ENCODE measurements at regions not wholly inside any gene's neighbourhood (a gene's known extent, or its start where the extent isn't known, plus 50 kb on each side); places are given as distances from the start of the nearest gene placed in this dataset.
A peak's percentile ranks its signal among the peaks of the same experiment; 100 is the strongest.

DNA sequence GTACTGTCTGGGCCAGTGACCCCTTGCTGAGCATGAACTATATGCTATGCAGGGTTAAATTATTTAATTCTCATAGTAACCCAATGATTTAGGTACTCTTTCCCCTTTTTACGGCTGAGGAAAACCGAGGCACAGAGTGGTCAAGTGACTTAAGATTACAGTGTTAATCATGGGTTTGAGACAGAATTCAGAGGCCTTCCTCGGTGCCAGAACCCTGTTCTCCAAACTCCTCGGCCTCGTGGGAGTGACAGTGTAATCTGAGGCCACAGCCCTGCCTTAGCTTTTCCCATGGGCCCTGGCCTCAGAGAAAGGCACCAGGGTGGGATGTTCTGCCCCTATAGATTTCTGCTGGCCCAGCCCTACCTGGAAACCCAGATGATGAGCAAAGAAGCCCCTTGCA, 86.4 kb upstream of the ZNF648 start:
- CTCF ChIA-PET, result interaction anchor here (1.4 kb wide), 1 partner anchor 249 kb away, joined by 7 read pairs; no protein-coding TSS in a partner anchor
- H3K27me3 Mint-ChIP-seq, result no peaks in the 10 kb centered on the region
- H3K36me3 Mint-ChIP-seq, result no peaks in the 10 kb centered on the region
- no peak overlapping the region for H3K4me3 Mint-ChIP-seq
- DNase-seq, result no peak
- no peaks in the 10 kb centered on the region for H3K9me3 Mint-ChIP-seq
- peaks cover 60% of the 10 kb centered on the region for H3K4me1 Mint-ChIP-seq
- H3K27ac Mint-ChIP-seq, result no peak overlapping the region

- DNase-seq, result no peak
- Mint-ChIP-seq H3K27me3 (peaks cover 5% of the 10 kb centered on the region), H3K9me3 (no peaks in the 10 kb centered on the region), H3K27ac (no peak overlapping the region), H3K4me3 (no peak overlapping the region), H3K36me3 (no peaks in the 10 kb centered on the region), H3K4me1 (peaks cover 56% of the 10 kb centered on the region)
- CTCF ChIA-PET, result interaction anchor here (1.0 to 1.4 kb wide), 2 partner anchors 66 to 249 kb away, joined by 3 to 7 read pairs; no protein-coding TSS in a partner anchor
Measured at GRCh38 chr1:182147136-182147820, 85.8 kb upstream of the ZNF648 start.

DNA sequence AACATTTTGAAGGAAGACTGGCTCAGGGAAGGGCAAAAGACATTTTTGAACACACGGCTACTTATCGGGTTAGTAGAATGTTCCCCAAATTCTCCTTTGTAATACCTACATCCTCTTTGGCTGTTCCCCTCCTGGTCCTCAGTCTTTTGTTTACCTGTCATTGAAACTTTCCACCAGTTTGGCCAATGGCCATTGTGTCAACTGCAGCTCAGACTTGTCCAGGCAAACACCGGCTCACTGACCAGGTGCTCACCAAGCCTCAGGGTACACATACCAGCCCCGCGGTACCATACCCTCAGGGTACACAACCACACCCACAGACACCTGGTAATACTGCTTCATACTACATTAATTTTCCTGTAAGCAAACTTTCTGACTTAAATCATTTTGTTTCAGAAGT, 84.8 kb upstream of the ZNF648 start:
- H3K36me3 Mint-ChIP-seq, result no peaks in the 10 kb centered on the region
- peaks cover 55% of the 10 kb centered on the region for H3K4me1 Mint-ChIP-seq
- DNase-seq, result no peak
- CTCF ChIA-PET, result interaction anchor here (1.0 to 7.8 kb wide), 8 partner anchors 10 to 455 kb away, joined by 4 to 251 read pairs (median 14); partner anchors contain the start of genes GLUL and TEDDM1
- no peak overlapping the region for H3K4me3 Mint-ChIP-seq
- no peak overlapping the region for H3K27ac Mint-ChIP-seq
- H3K9me3 Mint-ChIP-seq, result no peaks in the 10 kb centered on the region
- H3K27me3 Mint-ChIP-seq, result peaks cover 6% of the 10 kb centered on the region

DNA sequence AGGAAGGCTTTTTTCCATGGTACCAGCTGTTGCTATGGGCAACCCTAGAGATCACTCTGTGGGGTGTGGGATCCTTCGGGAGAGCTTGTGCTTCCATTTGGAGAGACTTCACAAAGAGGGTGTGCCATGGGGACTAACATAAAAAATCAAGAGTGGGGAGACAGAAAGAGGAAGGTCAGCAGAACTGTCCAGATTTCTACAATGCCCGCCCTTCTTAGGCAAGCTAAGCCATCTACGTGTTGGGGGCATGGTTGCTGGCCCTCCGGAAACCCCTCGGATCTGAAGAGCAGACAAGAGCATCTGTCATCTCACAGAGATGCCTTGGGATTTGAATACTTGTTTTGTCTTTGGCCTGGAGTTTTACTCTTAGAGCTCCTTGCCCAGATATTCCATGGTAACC, 83.9 kb upstream of the ZNF648 start:
- Mint-ChIP-seq H3K4me3 (no peak overlapping the region), H3K27me3 (peaks cover 12% of the 10 kb centered on the region), H3K27ac (no peak overlapping the region), H3K36me3 (no peaks in the 10 kb centered on the region), H3K4me1 (peaks cover 55% of the 10 kb centered on the region), H3K9me3 (no peaks in the 10 kb centered on the region)
- no peak for DNase-seq
- CTCF ChIA-PET, result interaction anchor here (0.6 to 7.8 kb wide), 10 partner anchors 9 to 456 kb away, joined by 3 to 251 read pairs (median 6); partner anchors contain the start of genes GLUL and TEDDM1

- Mint-ChIP-seq H3K9me3 (no peaks in the 10 kb centered on the region), H3K4me1 (peaks cover 50% of the 10 kb centered on the region), H3K36me3 (no peaks in the 10 kb centered on the region), H3K27ac (no peak overlapping the region), H3K27me3 (peaks cover 18% of the 10 kb centered on the region), H3K4me3 (no peak overlapping the region)
- DNase-seq, result no peak
- CTCF ChIA-PET, result interaction anchor here (0.6 to 7.8 kb wide), 16 partner anchors 12 to 638 kb away, joined by 3 to 251 read pairs (median 4); partner anchors contain the start of genes GLUL and TEDDM1
Measured at GRCh38 chr1:182144646-182145030, 83.1 kb upstream of the ZNF648 start.

DNA sequence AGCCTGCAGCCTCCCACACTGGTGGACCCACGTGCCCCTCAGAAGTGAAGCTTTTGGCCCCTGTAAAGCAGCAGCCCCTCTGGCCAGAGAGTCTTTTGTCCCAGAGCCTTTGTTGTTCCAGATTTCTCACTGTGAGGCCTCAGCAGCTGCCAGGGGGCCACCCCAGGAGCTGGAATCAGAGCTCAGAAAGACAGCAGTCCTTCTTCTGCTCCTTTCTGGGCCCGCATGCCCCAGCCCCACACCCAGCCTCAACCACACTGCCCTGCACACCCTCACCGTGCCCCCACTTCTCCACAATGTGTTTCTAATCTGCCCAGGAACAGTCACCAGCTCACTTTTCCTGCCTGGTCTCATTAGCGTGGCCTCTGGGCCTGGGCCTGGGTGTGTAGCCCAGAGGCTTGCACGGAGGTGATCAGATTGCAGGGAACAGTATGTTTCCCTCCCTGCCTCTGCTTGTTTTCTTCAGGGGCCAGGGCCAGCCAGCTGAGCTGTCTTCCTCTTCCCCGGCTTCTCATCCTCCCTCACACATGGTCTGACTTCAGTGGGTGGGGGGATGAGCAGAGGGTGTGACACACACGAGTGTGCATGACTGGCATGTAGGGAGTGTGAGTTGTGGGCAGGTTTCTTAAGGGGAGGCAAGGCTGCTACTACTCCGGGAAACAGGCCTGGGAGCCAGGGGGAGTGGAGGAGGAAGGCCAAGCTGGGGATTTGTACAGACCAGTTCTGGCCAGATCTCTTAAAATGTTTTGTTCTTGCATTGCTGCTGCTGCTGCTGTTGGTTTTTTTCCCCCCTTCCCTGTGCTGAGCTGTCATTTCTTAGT, 82.5 kb upstream of the ZNF648 start:
- peaks cover 18% of the 10 kb centered on the region for H3K27me3 Mint-ChIP-seq
- H3K27ac Mint-ChIP-seq, result no peak overlapping the region
- DNase-seq, result no peak
- H3K36me3 Mint-ChIP-seq, result no peaks in the 10 kb centered on the region
- CTCF ChIA-PET, result interaction anchor here (0.6 to 7.8 kb wide), 49 partner anchors 8 to 642 kb away, joined by 3 to 251 read pairs (median 4); partner anchors contain the start of genes GLUL and TEDDM1
- no peak overlapping the region for H3K4me3 Mint-ChIP-seq
- H3K9me3 Mint-ChIP-seq, result no peaks in the 10 kb centered on the region
- peaks cover 44% of the 10 kb centered on the region for H3K4me1 Mint-ChIP-seq

DNA sequence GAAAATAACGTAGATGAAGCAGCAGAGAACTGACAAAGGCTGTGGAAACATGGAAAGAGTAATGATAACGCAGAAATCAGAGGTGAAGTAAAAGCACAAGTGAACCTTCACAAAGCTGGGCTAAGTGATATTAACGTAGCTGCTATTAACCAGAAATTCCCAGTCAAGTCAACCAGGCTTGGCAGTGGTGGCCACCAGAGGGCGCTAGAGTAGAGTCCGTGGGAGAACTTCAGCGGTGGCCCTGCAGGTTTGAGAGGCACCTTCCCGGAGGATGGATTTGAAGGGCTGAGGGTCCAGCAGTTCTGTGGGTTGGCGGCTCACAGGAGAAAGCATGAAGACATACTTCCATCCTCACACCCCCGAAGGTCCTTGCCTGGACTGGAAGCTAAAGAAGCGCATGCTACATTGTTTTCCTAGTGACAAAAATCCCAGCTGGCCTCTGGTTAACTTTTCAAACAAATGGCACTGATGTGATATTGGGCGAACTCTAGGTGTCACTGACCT, 81.7 kb upstream of the ZNF648 start:
- no peaks in the 10 kb centered on the region for H3K9me3 Mint-ChIP-seq
- CTCF ChIA-PET, result interaction anchor here (0.6 to 7.8 kb wide), 56 partner anchors 8 to 643 kb away, joined by 3 to 251 read pairs (median 4); partner anchors contain the start of genes GLUL and TEDDM1
- H3K4me3 Mint-ChIP-seq, result no peak overlapping the region
- H3K36me3 Mint-ChIP-seq, result no peaks in the 10 kb centered on the region
- peak; percentile 91 for DNase-seq
- peaks cover 18% of the 10 kb centered on the region for H3K27me3 Mint-ChIP-seq
- peaks cover 36% of the 10 kb centered on the region for H3K4me1 Mint-ChIP-seq
- H3K27ac Mint-ChIP-seq, result peak overlapping the region; percentile 9

- Mint-ChIP-seq H3K4me1 (peaks cover 36% of the 10 kb centered on the region), H3K27ac (no peak overlapping the region), H3K36me3 (no peaks in the 10 kb centered on the region), H3K27me3 (peaks cover 18% of the 10 kb centered on the region), H3K9me3 (no peaks in the 10 kb centered on the region), H3K4me3 (no peak overlapping the region)
- no peak for DNase-seq
- CTCF ChIA-PET, result interaction anchor here (0.6 to 7.8 kb wide), 39 partner anchors 9 to 643 kb away, joined by 3 to 251 read pairs (median 5); partner anchors contain the start of genes GLUL and TEDDM1
Measured at GRCh38 chr1:182142621-182143020, 81.1 kb upstream of the ZNF648 start.

DNA sequence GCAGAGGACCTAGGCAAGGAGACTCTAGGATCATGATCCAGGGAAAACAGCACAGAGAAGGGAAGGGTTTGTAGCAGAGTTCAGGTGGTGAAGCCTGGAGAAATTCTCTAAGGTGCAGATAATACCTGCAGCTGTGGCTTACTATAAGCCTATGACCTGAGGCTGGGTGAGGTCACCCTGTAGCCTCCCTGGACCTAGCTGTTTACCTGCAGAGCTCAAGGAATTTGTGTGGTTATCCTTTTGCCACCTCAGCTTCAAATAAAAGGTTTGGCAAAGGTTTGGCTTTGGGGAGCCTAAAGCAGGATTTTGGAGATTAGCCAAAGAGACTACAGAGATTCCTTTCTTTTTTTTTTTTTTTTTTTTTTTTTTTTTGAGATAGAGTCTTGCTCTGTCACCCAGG, 79.5 kb upstream of the ZNF648 start:
- Mint-ChIP-seq H3K9me3 (no peaks in the 10 kb centered on the region), H3K4me1 (peaks cover 41% of the 10 kb centered on the region)
- CTCF ChIA-PET, result interaction anchor here (0.7 to 7.8 kb wide), 5 partner anchors 29 to 256 kb away, joined by 3 to 251 read pairs (median 3); partner anchors contain the start of genes GLUL and TEDDM1

DNA sequence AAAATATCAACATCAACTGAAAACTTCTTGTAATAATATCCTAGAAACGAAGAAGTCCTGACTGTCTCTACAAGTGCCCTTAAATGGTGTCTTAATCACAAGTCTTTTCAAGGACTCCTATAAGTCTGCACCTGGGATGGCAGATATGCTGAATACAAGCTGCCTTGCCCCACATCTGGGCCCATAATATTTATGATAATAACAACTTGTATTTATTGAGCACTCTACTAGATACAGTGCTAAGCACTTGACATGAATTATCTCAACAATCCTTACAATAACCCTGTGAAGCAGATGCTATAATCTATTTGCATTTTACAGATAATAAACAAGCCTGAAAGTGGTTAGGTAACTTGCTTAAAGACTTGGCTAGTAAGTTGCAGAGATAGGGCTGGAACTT, 78.0 kb upstream of the ZNF648 start:
- H3K4me3 Mint-ChIP-seq, result no peak overlapping the region
- peaks cover 33% of the 10 kb centered on the region for H3K4me1 Mint-ChIP-seq
- DNase-seq, result no peak
- peaks cover 18% of the 10 kb centered on the region for H3K27me3 Mint-ChIP-seq
- no peak overlapping the region for H3K27ac Mint-ChIP-seq
- H3K9me3 Mint-ChIP-seq, result peaks cover 10% of the 10 kb centered on the region
- CTCF ChIA-PET, result interaction anchor here (7.2 to 7.8 kb wide), 2 partner anchors 53 to 257 kb away, joined by 110 to 251 read pairs; partner anchors contain the start of genes GLUL and TEDDM1
- H3K36me3 Mint-ChIP-seq, result no peaks in the 10 kb centered on the region

More for the DNA sequence above, 79.5 kb upstream of the ZNF648 start:
- no peak overlapping the region for H3K27ac Mint-ChIP-seq
- no peak for DNase-seq
- H3K36me3 Mint-ChIP-seq, result no peaks in the 10 kb centered on the region
- no peak overlapping the region for H3K4me3 Mint-ChIP-seq
- peaks cover 18% of the 10 kb centered on the region for H3K27me3 Mint-ChIP-seq

DNA sequence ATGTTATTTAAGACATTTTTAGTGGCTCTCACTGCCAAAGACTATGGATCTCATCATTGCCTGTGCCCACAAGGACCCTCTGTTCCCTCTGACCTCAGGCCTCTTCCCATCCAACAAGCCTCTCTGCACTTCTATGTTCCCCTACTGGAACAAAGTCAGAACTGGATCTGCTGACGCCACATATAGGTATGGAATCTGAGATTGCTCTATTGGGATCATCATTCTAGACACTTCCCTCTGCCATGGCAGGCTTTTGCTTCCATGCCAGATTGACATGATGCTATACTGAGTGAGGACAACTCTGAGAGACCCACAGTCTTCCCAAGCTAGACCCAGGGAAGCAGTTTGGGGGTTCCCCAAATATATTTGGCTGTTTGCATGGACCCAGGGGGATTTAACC, 76.0 kb upstream of the ZNF648 start:
- H3K4me1 Mint-ChIP-seq, result peaks cover 15% of the 10 kb centered on the region
- H3K27ac Mint-ChIP-seq, result no peak overlapping the region
- CTCF ChIA-PET, result interaction anchor here (1.4 kb wide), 1 partner anchor 52 kb away, joined by 3 read pairs; no protein-coding TSS in a partner anchor
- no peak for DNase-seq
- peaks cover 3% of the 10 kb centered on the region for H3K36me3 Mint-ChIP-seq
- H3K27me3 Mint-ChIP-seq, result peaks cover 16% of the 10 kb centered on the region
- H3K9me3 Mint-ChIP-seq, result peaks cover 22% of the 10 kb centered on the region
- no peak overlapping the region for H3K4me3 Mint-ChIP-seq

DNA sequence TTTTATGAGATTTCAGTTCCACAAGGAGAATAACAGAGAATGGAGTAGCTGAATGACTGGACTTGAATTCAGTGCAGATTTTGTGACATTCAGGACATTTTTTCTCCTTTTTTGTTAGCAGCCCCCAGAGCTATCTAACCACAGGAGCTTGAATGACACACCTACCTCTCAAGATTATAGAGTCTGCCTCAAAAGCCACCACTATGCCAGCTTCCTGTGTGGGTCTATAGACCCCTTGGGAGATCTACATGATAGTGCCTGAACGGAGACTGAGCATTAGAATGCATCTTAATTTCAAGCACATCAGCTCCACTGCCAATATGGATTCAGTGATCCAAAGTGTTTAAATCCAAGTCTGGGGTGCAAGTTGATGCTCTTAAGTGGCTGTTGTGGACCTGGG, 74.4 kb upstream of the ZNF648 start:
- Mint-ChIP-seq H3K4me1 (peaks cover 15% of the 10 kb centered on the region), H3K36me3 (peaks cover 3% of the 10 kb centered on the region), H3K9me3 (peaks cover 22% of the 10 kb centered on the region), H3K27ac (no peak overlapping the region), H3K27me3 (peaks cover 10% of the 10 kb centered on the region), H3K4me3 (no peak overlapping the region)
- no peak for DNase-seq
- CTCF ChIA-PET, result interaction anchor here (0.6 to 0.9 kb wide), 2 partner anchors 10 to 536 kb away, joined by 3 to 4 read pairs; no protein-coding TSS in a partner anchor

DNA sequence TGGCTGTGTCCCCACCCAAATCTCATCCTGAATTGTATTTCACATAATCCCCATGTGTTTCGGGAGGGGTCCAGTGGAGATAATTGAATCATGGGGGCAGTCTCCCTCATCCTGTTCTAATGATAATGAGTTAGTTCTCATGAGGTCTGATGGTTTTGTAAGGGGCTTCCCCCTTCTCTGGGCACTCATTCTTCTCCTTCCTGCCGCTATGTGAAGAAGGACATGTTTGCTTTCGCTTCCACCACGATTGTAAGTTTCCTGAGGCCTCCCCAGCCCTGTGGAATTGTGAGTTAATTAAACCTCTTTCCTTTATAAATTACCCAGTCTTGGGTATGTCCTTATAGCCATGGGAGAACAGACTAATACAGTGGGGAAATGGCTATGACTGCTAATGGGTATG, 72.7 kb upstream of the ZNF648 start:
- Mint-ChIP-seq H3K36me3 (peaks cover 3% of the 10 kb centered on the region), H3K27ac (no peak overlapping the region), H3K4me1 (peaks cover 15% of the 10 kb centered on the region), H3K4me3 (no peak overlapping the region), H3K27me3 (peaks cover 4% of the 10 kb centered on the region), H3K9me3 (peaks cover 22% of the 10 kb centered on the region)
- no peak for DNase-seq
- CTCF ChIA-PET, result interaction anchor here (0.8 to 1.0 kb wide), 2 partner anchors 8 to 10 kb away, joined by 3 to 4 read pairs; no protein-coding TSS in a partner anchor

Measured in activated naive CD4-positive, alpha-beta T cell treated with anti-CD3 and anti-CD28 coated beads, Interleukin-2, amount 10 ng/mL, durations not matched to agents 7 days and 5 days (primary cell).